Keratinocyte (primary cell): ENCODE measurements at regions not wholly inside any gene's neighbourhood (a gene's known extent, or its start where the extent isn't known, plus 50 kb on each side); places are given as distances from the start of the nearest gene placed in this dataset.

Experiments used
- DNase-seq: peaks from one replicate; pipeline ENCODE4 v3.0.0-alpha.2; 2011; ENCODE audit warnings: low read depth, missing footprints, low spot score
- FAIRE-seq: peaks from 2 replicates; lab custom pipeline; 2011; peaks lifted over from hg19 to GRCh38; lab: Jason Lieb, UNC
- H2AFZ ChIP-seq: 2 replicates; pipeline ENCODE4 v1.6.0; 2012; ENCODE audit warnings: low read length, control low read depth, inconsistent platforms; ENCODE audit not compliant: control insufficient read depth
- H3K27ac ChIP-seq: 2 replicates; pipeline ENCODE4 v1.5.1; 2011; ENCODE audit warnings: low read length; ENCODE audit not compliant: control insufficient read depth, insufficient read depth
- H3K27me3 ChIP-seq: 3 replicates; pipeline ENCODE4 v1.6.0; 2011; ENCODE audit warnings: low read length; ENCODE audit not compliant: control insufficient read depth, insufficient read depth; ENCODE audit errors: extremely low read depth
- H3K36me3 ChIP-seq, 2 experiments: 2 replicates in 1 of 2; 3 replicates in 1 of 2; pipeline ENCODE4 v1.5.1; 2011; ENCODE audit warnings: low read length in 2 of 2, mild to moderate bottlenecking in 1 of 2; ENCODE audit not compliant: control insufficient read depth in 2 of 2, insufficient read depth in 2 of 2; ENCODE audit errors: extremely low read depth in 1 of 2
- H3K4me1 ChIP-seq: 3 replicates; pipeline ENCODE4 v1.5.1; 2011; ENCODE audit warnings: low read length; ENCODE audit not compliant: control insufficient read depth, insufficient read depth; ENCODE audit errors: extremely low read depth
- H3K4me2 ChIP-seq: 3 replicates; pipeline ENCODE4 v1.6.0; 2011; ENCODE audit warnings: low read depth, low read length; ENCODE audit not compliant: control insufficient read depth, insufficient read depth; ENCODE audit errors: extremely low read depth
- H3K4me3 ChIP-seq, 3 experiments: fragments of 200-600 bp in 1 of 3; sonication (generic) in 1 of 3; 2 replicates in 2 of 3; 3 replicates in 1 of 3; pipeline ENCODE4 v1.5.1; 2011 to 2016; ENCODE audit warnings: low read length in 3 of 3, mild to moderate bottlenecking in 3 of 3, control low read depth in 2 of 3, inconsistent platforms in 1 of 3, low read depth in 1 of 3, mixed read lengths in 1 of 3, mixed run types in 1 of 3, moderate library complexity in 1 of 3; ENCODE audit not compliant: control insufficient read depth in 2 of 3, insufficient read depth in 2 of 3; ENCODE audit errors: extremely low read depth in 1 of 3
- H3K79me2 ChIP-seq: 2 replicates; pipeline ENCODE4 v1.6.0; 2012; ENCODE audit warnings: low read length; ENCODE audit not compliant: control insufficient read depth, insufficient read depth
- H3K9ac ChIP-seq: 3 replicates; pipeline ENCODE4 v1.6.0; 2011; ENCODE audit warnings: low read length; ENCODE audit not compliant: control insufficient read depth, insufficient read depth; ENCODE audit errors: extremely low read depth
- H3K9me1 ChIP-seq: 3 replicates; pipeline ENCODE4 v1.6.0; 2011; ENCODE audit warnings: low read length; ENCODE audit not compliant: control insufficient read depth, insufficient read depth; ENCODE audit errors: extremely low read depth
- H3K9me3 ChIP-seq: 2 replicates; pipeline ENCODE4 v1.5.1; 2012; ENCODE audit warnings: low read depth, low read length; ENCODE audit not compliant: control insufficient read depth
- H4K20me1 ChIP-seq: 3 replicates; pipeline ENCODE4 v1.6.0; 2011; ENCODE audit warnings: low read length; ENCODE audit not compliant: control insufficient read depth, insufficient read depth; ENCODE audit errors: extremely low read depth
- CTCF ChIP-seq, 3 experiments: IDR thresholded peaks in 1 of 3; conservative IDR thresholded peaks in 1 of 3; optimal IDR thresholded peaks in 1 of 3; 2 replicates in 2 of 3; 3 replicates in 1 of 3; pipeline versions ENCODE3 to v1.5.1; 2011; ENCODE audit warnings: low read length in 3 of 3, mild to moderate bottlenecking in 3 of 3, moderate library complexity in 2 of 3, control low read depth in 1 of 3, inconsistent platforms in 1 of 3; ENCODE audit not compliant: insufficient read depth in 2 of 3; ENCODE audit errors: extremely low read depth in 1 of 3
- EZH2 ChIP-seq: IDR thresholded peaks from one replicate; pipeline ENCODE4 v1.6.1; 2012; ENCODE audit warnings: inconsistent platforms, mild to moderate bottlenecking, low read length, moderate library complexity
- dilution Hi-C: fragments of 300-500 bp; cut with MboI; formaldehyde crosslinking; loops from one replicate; pipeline ENCODE4 v1.7.0; 2020; ENCODE audit warnings: low sequenced_read_pairs; ENCODE audit not compliant: extremely low pct_ligation_motif_present

GRCh38 chr2:57093020-57093419 is 909.2 kb downstream of the CCDC85A start:
- Histone ChIP-seq H3K9ac (no peak overlapping the region), H3K4me1 (no peaks in the 10 kb centered on the region), H3K27me3 (no peaks in the 10 kb centered on the region), H3K9me3 (no peaks in the 10 kb centered on the region), H3K4me2 (no peak overlapping the region), H3K9me1 (no peaks in the 10 kb centered on the region), H4K20me1 (no peaks in the 10 kb centered on the region), H2AFZ (no peak overlapping the region), H3K27ac (no peak overlapping the region), H3K79me2 (no peaks in the 10 kb centered on the region), H3K36me3 (no peaks in the 10 kb centered on the region), H3K4me3 (no peak overlapping the region)
- no peak for FAIRE-seq
- TF ChIP-seq CTCF (optimal IDR thresholded peaks at IDR 0.05 in 1 of 3, IDR thresholded peaks at IDR 0.05 in 1 of 3, conservative IDR thresholded peaks at IDR 0.05 in 1 of 3; ENCODE audit: extremely low read depth in 1 of 3, insufficient read depth in 2 of 3, low read length in 3 of 3) (no peak), EZH2 (no peak)
- dilution Hi-C loops, result no loop called here
- no peak for DNase-seq

- H3K27me3 ChIP-seq, result no peaks in the 10 kb centered on the region
- dilution Hi-C loops, result no loop called here
- H3K27ac ChIP-seq, result no peak overlapping the region
- no peaks in the 10 kb centered on the region for H3K9me3 ChIP-seq
- H3K9me1 ChIP-seq, result no peaks in the 10 kb centered on the region
- TF ChIP-seq CTCF (optimal IDR thresholded peaks at IDR 0.05 in 1 of 3, IDR thresholded peaks at IDR 0.05 in 1 of 3, conservative IDR thresholded peaks at IDR 0.05 in 1 of 3; ENCODE audit: extremely low read depth in 1 of 3, insufficient read depth in 2 of 3, low read length in 3 of 3) (no peak), EZH2 (no peak)
- H3K4me3 ChIP-seq, result no peak overlapping the region
- no peak overlapping the region for H3K9ac ChIP-seq
- DNase-seq (no peak), FAIRE-seq (no peak)
- no peaks in the 10 kb centered on the region for H3K36me3 ChIP-seq
- H3K4me2 ChIP-seq, result no peak overlapping the region
- no peaks in the 10 kb centered on the region for H4K20me1 ChIP-seq
- no peak overlapping the region for H2AFZ ChIP-seq
- no peaks in the 10 kb centered on the region for H3K79me2 ChIP-seq
- no peaks in the 10 kb centered on the region for H3K4me1 ChIP-seq
Measured at GRCh38 chr2:57097855-57098254, 914.1 kb downstream of the CCDC85A start.
